ENCODE measurements at regions not wholly inside any gene's neighbourhood (a gene's known extent, or its start where the extent isn't known, plus 50 kb on each side); places are given as distances from the start of the nearest gene placed in this dataset.

- no peak for DNase-seq
These were observed 360.0 kb downstream of the EPHA4 start for GRCh38 chr2:221212105-221212504.

DNA sequence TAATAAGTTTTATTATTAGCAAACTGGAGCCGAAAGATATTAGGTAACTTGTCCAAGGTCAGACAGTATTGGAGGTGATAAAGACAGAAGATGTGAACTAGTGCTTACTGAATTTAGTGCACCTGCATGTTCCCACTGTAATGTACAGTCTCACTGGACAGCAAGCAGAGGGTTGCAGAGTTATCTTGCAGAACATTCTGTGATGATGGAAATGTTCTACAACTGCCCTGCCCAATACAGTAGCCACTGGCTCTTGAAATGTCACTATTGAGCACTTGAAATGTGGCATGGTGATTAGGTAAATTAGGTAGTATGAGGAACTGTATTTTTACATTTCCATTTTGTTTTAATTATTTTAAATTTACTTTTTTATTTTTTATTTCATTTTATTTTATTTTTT is 356.6 kb downstream of the EPHA4 start:
- DNase-seq = no peak

- no peak for DNase-seq
These were observed 355.5 kb downstream of the EPHA4 start for GRCh38 chr2:221216636-221217035.

GRCh38 chr2:221225752-221226151 is 346.4 kb downstream of the EPHA4 start:
- no peak for DNase-seq

DNA sequence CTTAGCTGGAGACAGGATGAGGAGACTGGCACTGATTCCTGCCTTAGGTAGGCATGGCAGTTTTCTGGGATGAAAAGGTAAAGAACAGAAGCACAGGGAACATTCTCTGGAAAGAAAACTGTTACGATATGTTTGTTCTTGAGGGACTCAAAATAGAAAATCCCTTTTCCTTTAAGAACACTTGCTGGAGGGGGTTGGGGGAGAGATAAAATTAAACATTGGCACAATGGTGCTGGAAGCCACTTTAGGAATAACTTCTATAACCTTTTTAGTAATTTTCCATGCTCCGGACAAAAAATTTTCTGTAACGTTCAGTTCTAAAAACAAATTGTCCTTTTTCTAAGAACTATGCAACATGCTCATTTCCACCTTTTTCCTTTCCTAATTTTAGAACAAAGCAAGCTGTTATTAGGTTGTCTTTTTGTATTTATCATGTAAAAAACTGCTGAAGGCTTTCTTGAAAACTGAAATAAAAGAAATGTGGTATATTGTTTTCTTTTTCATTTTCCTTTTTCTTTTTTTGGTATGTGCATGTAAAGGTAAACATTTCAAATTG is 343.8 kb downstream of the EPHA4 start:
- DNase-seq = no peak

DNA sequence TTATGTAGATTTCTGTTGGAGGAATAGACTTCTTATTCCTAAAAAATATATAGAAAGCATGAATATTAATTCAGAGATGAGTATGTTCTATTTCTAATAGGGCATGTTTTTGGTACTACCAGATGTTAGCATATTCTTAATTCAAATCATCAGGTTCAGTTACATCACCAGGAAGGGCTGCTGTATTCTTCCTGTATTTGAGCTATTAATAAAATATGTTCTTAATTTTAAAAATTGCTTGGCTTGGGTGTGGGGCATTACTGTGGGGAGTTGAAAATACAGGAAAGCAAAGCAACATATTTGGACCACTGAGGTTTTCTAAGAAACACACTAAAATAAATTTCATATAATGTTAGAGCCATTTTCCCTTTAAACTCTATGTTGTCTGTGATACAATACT is 343.0 kb downstream of the EPHA4 start:
- DNase-seq = no peak

- no peak for DNase-seq
These were observed 340.6 kb downstream of the EPHA4 start for GRCh38 chr2:221231511-221231910.

DNA sequence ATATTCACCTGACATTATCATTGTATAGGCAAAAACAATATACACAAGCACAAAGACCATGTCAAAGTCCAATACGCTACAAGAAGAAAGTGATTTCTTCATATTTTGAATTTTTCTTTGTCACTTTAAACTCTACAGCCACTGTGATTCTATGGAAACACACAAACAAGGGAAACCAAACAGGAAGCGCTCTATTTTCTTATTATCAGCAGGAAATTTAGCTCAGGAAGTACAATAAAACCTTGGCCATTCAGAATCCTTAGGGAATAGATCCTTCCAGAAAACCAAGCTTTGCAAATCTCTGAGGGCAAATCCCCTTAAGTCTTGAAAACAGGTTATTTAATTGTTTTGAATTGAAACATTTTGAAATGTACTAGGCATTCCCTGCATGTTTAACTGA is 336.2 kb downstream of the EPHA4 start:
- no peak for DNase-seq

- DNase-seq = no peak
These were observed 331.0 kb downstream of the EPHA4 start for GRCh38 chr2:221241072-221241471.

DNA sequence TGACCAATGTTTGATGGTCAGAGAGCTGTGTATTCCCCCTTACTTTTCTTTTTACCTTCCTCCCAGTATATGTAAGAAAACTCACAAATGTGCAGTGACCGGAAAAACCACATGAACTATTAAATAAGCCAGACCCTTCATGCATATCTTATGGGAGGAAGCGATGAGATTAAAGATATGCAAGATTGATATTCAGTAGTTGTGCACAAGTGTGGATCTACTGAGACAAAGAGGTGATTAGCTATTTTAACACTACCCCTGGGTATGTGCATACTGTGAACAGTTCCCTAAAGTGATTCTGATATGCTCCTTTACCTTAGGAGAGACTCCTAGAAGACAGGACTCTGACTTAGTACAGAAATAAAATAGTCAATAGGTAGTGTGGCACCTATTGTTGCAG is 328.3 kb downstream of the EPHA4 start:
- DNase-seq = no peak

GRCh38 chr2:221245045-221245444 is 327.1 kb downstream of the EPHA4 start:
- no peak for DNase-seq

GRCh38 chr2:221245772-221246171 is 326.3 kb downstream of the EPHA4 start:
- DNase-seq = no peak

DNA sequence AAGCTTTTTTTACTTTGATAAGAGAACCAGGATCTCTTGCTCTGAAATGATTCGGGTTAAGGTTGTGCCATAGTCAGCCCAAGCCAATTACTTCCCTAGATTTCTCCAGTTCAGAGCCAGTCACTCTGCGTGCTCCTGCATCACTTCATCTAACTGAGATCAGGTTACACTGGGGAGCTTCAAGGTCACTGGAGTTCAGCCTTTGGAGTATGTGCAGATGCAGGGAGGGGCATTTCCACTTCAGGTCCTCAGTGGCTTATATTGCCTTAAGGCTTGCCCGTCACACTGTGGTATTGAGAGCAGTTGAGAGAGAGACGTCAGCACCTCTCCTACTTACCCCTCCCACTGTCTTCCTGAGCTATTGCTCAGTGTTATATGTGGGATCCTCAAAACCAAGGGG is 317.8 kb downstream of the EPHA4 start:
- DNase-seq = no peak

- DNase-seq = no peak
These were observed 316.2 kb downstream of the EPHA4 start for GRCh38 chr2:221255862-221256261.

DNA sequence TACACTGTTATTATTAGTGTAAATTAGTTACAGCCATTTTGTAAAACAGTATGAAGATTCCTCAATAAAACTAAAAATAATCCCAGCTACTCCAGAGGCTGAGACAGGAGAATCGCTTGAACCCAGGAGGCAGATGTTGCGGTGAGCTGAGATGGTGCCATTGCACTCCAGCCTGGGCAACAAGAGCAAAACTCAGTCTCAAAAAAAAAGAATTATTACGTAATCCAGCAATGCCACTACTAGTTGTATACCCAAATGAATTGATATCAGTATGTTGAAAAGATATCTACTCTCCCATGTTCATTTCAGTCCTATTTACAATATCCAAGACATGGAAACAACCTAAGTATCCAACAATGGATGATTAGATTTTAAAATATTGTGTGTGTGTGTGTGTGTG is 313.6 kb downstream of the EPHA4 start:
- no peak for DNase-seq

GRCh38 chr2:221262651-221263050 is 309.5 kb downstream of the EPHA4 start:
- no peak for DNase-seq

DNA sequence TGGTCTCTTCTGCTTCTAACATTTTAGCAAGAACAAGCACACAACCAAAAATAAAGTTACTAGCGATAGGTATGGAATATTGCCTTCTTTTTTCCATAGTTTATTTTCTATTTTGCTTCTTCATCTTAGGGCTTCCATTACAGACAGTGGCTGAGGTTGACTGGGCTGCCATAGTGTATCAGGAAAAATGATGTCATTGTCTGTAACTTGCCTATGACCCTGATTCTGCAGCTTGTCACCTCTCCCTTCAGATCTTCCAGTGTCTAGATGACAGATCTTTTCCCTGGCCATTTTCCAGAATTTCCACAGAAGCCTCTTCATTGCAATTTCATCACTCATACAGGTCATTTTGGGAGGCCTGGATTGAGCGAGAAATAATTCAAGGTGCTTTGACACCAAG is 308.5 kb downstream of the EPHA4 start:
- no peak for DNase-seq

DNA sequence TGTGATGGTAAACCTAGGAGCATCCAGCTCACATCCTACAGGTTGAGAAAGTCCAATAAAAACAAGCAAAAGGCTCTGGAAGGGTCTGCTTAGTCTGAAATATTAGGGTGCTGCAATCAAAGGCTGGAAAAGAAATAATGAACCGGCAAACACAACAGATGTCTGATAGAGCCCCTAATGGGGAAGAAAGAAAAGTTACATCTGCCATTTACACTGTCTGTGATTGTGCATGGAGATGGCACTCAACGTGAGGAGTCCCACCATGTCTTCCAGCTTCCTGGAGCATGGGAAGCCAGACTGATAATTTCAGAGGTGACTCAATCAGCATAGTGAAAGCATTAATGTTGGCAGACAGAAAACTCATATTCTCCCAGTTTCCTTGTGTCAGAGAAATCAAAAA is 307.8 kb downstream of the EPHA4 start:
- DNase-seq = no peak

GRCh38 chr2:221267773-221268425 is 304.2 kb downstream of the EPHA4 start:
- DNase-seq = no peak

DNA sequence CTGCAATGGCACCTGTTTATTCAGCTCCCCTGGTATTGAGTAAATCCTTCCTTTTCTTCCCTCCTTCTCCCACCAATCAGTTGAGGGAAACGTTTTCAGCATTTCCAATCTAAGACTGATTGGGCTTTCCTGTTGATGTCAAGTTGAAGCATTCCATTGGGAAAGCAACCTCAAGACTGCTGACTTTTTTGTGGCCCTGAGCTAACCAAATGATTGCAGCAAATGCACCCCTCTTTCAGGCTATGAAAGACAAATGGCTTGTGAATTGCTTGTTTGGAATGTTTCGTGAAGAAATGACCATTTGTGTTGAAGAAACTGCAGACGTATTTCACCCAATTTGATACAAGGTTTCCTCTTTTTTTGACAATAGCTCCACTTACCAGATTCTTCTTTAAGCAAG is 303.5 kb downstream of the EPHA4 start:
- no peak for DNase-seq

GRCh38 chr2:221270806-221271205 is 301.3 kb downstream of the EPHA4 start:
- no peak for DNase-seq

DNA sequence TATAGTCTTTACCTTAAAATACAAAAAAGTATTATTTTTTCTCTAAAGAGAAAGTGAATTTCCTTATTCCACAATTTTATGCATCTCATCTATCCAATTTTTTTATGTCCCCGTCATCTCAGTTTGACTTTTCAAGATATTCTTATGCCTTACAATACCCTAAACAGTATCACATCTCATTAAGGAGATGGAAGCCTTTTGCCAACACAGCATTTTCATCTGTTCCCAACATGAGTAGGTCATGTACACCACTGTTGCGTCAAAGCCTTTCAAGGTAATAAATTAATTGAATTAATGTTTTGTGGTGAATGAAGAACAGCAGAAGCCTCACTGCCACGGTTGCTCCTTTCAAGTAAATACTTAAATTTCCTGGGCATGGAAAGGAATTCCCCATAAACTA is 299.4 kb downstream of the EPHA4 start:
- no peak for DNase-seq

DNA sequence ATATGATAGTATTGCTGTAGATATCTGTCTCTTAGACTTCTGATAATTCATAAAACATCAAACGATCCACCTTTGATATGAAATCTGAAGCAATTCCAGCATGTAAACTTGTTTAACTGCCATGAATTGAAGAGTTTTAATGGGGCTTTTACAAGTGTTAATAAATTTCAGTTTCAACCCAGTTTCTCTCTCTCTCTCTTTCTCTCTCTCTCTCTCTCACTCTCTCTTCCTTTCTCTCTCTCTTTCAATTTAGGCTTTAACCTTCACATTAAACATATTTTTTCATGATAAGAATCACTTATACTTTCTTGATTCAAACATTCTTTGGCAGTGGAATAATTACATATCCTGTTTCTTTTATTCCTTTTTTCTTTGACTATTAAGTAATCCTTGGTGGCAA is 296.1 kb downstream of the EPHA4 start:
- no peak for DNase-seq

DNA sequence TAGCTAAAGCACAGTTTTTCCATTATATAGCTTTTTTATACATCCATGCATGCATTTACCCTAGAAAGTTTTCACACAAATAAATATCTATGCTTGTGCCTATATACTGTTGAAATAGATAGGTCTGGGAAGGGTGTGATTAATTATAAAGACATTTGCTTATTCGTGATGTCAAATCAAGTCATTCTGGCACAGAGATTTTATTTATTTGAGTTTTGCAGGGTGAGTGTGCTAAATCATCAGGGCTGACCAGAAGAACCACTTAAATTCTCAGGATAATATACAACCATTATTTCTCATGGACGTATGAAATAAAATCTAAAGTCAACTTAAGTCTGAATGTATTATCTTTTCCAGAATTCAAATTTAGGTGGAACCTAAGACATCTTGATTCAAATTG is 295.5 kb downstream of the EPHA4 start:
- DNase-seq = no peak

- DNase-seq = no peak
These were observed 289.7 kb downstream of the EPHA4 start for GRCh38 chr2:221282386-221282785.
